ENCODE measurements at regions not wholly inside any gene's neighbourhood (a gene's known extent, or its start where the extent isn't known, plus 50 kb on each side); places are given as distances from the start of the nearest gene placed in this dataset.
"Not testable (repeated sequence)": the region's sequence is repeated elsewhere in the genome, so short reads cannot be mapped to it uniquely, and the experiment has no call there.

DNA sequence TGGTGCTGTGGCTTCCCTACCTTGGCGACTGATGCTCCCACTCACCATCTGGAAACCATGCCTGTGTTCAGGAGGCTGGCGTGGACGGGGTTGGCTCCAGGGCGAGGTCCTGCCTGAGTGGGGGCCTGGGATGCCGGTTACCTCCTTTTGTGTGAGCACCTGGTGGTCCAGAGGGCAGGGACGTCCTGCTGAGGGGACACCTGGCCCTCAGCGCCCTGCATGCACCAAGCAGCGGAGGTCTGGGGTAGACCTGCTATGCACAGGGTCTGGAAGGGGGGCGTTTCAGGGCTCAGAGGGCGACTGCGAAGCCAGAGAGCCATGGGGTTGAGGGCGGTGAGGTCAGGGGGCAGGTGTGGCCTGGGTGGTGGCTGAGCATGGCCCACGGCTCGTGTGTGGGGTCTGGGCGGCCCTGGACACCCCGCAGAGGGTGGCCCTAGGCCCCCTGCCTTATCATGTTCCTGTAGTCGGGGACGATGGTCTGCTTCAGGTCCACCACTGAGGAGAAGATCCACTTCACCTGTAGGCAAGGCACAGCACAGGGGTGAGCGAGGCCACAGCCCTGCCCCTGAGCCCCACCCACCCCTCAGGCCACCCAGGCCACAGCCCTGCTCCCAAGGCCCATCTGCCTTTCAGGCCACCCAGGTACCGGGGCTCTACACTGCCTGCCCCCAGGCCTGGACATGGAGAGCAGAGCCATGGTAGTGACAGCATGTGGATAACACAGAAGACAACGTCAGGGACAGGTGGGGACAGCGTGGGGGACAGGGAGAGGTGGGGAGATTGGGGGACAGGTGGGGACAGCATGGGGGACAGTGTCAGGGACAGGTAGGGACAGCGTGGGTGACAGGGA, 95.3 kb downstream of the TMEM121 start:
- DNase-seq (ENCODE audit: low spot score), result not testable (repeated sequence)

DNA sequence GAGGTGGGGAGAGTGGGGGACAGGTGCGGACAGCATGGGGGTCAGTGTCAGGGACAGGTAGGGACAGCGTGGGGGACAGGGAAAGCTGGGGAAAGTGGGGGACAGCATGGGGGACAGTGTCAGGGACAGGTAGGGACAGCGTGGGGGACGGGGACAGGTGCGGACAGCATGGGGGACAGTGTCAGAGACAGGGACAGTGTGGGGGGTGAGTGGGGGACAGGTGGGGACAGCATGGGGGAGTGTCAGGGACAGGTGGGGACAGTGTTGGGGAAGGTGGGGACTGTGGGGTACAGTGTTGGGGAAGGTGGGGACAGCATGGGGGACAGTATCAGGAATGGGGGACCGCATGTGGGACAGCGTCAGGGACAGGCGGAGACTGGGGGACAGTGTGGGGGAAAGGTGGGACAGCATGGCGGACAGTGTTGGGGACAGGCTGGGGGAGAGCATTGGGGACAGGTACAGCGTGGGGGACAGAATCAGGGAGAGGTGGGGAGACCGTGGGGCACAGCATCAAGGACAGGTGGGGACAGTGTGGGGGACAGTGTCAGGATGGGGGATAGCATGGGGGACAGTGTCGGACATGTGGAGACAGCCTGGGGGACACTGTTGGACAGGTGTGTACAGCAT, 96.1 kb downstream of the TMEM121 start:
- DNase-seq (ENCODE audit: low spot score), result no peak

DNA sequence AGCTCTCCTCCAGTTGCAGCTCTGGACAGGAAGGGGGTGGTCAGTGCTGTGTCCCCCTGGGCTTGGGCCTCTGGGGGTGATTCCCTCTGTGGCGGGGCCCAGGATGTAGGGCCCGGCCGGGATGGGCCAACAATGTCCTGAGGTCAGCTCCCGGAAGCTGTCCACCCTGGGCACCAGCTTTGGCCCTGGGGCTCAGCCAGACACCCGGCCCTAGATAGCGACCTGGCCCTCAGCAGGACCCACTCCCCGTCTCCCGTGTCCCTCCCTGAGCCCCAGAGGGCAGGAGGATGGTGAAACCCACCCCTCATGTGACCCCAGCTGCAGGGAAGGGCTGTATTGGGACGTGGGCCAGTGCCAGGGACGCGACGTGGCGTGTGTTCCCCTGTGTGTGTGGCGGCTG, 96.8 kb downstream of the TMEM121 start:
- not testable (repeated sequence) for DNase-seq (ENCODE audit: low spot score)

DNA sequence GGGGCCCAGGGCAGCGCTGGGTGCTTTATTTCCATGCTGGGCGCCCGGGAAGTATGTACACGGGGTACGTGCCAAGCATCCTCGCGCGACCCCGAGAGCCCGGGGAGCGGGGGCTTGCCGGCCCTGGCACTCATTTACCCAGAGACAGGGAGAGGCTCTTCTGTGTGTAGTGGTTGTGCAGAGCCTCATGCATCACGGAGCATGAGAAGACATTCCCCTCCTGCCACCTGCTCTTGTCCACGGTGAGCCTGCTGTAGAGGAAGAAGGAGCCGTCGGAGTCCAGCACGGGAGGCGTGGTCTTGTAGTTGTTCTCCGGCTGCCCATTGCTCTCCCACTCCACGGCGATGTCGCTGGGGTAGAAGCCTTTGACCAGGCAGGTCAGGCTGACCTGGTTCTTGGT, 98.0 kb downstream of the TMEM121 start:
- not testable (repeated sequence) for DNase-seq (ENCODE audit: low spot score)

DNA sequence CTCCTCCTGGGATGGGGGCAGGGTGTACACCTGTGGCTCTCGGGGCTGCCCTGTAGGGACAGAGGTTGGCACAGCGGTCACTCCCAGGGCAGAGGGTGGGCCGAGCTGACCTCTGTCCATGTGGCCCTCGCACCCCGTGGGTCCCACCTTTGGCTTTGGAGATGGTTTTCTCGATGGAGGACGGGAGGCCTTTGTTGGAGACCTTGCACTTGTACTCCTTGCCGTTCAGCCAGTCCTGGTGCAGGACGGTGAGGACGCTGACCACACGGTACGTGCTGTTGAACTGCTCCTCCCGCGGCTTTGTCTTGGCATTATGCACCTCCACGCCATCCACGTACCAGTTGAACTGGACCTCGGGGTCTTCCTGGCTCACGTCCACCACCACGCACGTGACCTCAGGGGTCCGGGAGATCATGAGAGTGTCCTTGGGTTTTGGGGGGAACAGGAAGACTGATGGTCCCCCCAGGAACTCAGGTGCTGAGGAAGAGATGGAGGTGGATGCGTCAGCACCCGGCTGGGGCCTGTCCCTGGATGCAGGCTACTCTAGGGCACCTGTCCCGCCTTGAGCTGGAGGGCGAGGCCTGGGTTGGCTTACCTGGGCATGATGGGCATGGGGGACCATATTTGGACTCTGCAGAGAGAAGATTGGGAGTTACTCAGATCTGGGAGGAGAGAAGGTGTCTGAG, 98.5 kb downstream of the TMEM121 start:
- not testable (repeated sequence) for DNase-seq (ENCODE audit: low spot score)

DNA sequence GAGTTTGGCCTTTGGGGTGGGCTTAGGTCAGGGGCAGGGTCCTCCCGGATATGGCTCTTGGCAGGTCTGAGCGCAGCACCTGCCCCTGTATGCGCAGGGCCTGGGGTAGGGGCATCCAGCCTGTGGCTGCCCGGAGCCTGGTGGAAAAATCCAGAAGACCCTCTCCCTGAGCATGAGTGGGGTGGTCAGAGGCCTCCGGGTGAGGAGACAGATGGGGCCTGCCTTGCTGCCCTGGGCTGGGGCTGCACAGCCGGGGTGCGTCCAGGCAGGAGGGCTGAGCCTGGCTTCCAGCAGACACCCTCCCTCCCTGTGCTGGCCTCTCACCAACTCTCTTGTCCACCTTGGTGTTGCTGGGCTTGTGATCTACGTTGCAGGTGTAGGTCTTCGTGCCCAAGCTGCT, 99.1 kb downstream of the TMEM121 start:
- DNase-seq (ENCODE audit: low spot score), result not testable (repeated sequence)

DNA sequence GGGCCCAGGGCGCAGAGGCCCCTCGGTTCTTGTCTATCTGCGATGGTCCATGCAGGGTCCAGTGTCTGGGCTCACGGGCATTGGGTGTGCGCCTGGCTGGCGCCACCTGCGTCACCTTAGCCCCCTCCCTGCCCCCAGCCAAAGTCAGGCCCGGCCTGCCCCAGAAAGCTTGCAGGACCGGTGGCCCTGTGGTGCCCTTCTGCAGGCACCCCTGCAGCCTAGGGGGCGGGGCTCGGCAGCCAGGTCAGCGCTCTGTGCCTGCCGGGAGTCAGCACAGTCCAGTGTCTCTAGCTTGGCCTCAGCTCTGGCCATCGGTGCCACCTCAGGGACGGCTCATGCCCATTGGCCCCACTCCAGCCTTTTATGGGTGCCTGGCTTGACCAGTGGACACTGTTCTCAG, 99.7 kb downstream of the TMEM121 start:
- DNase-seq (ENCODE audit: low spot score), result not testable (repeated sequence)

DNA sequence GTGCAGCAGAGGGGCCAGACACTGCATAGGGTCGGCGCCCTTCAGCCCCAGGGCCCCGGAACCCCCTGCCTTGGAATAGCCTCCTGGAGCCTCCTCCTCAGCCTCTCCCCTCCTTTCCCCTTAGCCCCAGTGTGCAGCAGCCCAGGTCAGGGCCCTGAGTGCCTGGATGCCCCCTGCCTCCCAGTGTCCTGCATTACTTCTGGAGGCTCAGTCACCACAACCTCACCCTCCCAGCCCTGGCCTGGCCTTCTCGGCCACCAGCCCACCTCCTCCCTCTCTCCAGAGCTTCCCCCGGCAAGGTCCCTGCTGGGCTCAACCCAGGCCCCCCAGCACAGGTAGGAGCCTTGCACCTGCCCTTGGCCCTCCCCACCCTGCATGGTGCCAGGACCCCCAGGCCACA, 100.3 kb downstream of the TMEM121 start:
- DNase-seq (ENCODE audit: low spot score), result not testable (repeated sequence)

DNA sequence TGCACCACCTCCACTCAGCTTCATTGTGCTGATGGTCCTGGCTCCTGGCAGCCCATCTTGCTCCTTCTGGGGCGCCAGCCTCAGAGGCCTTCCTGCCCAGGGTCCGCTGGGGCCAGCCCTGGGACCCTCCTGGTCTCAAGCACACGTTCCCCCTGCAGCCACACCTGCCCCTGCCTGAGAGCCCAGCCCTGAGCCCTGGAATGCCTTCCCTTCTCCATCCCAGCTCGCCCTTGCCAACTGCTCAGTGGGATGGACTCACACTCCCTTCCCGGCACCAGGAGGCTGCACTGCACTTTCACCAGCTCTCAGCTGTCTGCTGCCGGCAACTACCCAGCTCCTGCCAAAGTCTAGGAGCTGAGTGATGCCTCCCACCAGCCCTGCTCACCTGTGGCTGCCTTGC, 100.9 kb downstream of the TMEM121 start:
- DNase-seq (ENCODE audit: low spot score), result not testable (repeated sequence)

DNA sequence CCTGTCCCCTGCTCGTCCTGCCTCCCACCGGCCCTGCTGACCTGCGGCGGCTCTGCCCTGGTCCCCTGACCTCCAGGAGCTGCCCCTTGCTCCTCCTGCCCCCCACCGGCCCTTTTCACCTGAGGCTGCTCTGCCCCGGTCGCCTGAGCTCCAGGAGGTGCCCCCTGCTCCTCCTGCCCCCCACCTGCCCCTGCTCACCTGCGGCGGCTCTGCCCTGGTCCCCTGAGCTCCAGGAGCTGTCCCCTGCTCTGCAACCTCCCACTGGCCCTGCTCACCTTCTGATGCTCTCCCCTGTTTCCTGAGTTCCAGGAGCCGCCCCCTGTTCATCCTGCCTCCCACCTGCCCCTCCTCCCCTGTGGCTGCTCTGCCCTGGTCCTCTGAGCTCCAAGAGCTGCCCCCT, 101.3 kb downstream of the TMEM121 start:
- DNase-seq (ENCODE audit: low spot score), result no peak

DNA sequence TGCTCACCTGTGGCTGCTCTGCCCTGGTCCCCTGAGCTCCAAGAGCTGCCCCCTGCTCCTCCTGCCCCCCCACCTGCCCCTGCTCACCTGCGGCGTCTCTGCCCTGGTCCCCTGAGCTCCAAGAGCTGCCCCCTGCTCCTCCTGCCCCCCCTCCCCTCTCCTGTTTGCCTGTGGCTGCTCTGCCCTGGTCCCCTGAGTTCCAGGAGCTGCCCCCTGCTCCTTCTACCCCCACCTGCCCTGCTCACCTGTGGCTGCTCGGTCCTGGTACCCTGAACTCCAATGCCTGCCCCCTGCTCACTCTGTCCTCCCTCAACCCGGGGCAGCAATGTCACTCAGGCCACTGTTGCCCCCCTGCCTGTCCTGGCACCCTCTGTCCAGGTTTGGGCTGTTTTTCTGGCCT, 101.7 kb downstream of the TMEM121 start:
- DNase-seq (ENCODE audit: low spot score), result not testable (repeated sequence)

DNA sequence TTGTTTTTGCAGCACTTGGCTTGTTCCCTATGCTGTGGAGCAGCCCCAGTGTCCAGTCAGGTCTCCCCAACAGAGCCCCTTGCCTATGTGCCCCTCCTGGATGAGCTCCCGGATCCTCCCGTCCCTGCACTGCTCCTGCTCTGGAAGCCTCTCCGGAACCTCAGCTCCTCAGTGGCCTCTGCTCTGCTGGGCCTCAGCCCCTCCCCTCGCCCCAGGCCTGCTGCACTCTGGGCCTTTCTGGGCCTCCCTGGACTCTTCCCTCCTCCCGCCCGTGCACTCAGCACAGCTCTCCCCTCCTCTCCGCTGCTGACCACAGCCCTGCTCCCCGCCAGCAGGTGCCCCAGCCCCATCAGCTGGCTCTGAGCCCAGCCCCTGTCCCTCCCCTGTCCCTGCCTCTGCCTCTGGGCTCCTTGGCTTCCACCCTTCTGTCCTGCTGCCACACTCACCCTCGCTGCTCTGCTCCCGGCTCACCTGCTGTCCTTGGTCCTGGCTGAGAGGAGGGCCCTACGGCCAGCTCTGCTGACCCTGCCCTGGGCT, 102.2 kb downstream of the TMEM121 start:
- DNase-seq (ENCODE audit: low spot score), result not testable (repeated sequence)

DNA sequence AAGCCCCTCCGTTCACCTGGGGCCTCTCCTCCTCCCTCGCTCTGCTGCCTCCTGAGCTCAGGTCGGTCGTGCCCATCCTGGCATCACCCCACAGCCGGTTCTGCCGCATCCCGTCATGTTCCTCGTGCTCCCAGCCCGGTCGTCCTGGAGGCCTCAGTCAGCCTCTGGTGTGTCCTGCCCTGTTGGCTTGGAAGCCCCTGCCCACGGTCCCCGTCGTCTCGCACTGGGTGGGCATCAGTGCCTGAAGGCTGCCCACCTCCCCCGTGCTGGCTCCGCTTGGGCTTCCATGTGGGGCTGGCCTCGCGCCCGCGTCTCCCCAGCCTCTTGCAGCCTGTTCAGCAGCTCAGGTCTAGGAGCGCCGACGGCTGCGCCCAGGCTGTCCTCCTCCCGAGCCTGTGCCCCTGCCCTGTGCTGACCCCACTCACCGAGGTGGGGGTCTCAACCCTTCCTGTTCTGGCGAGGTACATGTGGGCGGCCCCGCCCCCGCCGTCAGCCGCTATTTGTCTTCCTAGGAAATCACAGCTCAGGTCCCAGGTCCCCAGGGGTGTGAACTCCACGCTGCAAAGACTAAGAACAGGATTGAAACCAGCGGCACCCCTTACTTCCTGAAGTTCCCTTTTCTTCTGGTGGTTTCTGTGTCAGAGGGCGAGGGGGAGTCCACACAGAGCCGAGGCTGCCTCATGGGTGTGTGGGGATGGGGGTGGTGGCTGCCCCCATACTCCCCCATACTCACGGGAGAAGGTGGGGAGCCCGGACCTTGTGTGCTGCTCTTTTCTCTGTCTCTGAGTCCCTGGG, 102.9 kb downstream of the TMEM121 start:
- DNase-seq (ENCODE audit: low spot score), result not testable (repeated sequence)

DNA sequence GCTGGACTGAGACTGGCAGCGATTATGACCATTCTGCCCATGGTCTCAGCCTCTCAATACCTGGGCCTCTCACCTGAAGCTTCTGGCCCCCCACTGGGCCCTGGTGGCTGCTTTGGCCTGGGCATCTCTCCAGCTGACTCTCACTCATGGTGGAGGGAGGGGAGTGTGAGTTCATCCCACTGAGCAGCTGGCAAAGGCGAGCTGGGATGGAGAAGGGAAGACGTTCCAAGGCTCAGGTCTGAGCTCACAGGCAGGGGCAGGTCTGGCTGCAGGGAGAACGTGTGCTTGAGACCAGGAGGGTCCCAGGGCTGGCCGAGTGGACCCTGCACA, 103.5 kb downstream of the TMEM121 start:
- no peak for DNase-seq (ENCODE audit: low spot score)

DNA sequence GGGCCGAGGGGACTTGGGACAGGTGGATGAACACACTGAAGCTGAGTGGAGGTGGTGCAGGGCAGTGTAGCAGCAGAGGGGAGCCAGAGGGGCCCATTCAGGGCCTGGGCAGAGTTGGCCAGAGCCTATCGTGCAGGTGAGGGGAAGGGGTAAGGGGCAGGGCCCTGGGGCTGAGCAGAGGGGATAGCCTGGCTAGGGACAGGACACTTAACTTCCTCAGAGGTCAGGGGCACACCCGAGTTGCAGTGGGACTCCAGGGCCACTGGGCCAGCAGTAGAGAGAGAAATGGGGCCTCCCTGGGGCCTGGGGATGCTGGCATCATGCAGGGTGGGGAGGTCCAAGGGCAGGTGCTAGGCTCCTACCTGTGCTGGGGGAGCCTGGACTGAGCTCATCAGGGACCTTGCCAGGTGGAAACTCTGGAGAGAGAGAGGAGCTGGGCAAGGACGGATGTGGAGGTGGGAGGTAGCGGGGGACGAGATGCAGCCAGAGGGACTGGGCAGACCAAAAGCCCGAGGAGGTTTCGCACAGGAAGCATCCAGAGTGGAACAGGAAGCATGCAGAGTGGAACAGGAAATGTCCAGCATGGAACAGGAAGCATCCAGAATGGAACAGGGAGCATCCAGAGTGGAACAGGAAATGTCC, 104.0 kb downstream of the TMEM121 start:
- DNase-seq (ENCODE audit: low spot score), result not testable (repeated sequence)

DNA sequence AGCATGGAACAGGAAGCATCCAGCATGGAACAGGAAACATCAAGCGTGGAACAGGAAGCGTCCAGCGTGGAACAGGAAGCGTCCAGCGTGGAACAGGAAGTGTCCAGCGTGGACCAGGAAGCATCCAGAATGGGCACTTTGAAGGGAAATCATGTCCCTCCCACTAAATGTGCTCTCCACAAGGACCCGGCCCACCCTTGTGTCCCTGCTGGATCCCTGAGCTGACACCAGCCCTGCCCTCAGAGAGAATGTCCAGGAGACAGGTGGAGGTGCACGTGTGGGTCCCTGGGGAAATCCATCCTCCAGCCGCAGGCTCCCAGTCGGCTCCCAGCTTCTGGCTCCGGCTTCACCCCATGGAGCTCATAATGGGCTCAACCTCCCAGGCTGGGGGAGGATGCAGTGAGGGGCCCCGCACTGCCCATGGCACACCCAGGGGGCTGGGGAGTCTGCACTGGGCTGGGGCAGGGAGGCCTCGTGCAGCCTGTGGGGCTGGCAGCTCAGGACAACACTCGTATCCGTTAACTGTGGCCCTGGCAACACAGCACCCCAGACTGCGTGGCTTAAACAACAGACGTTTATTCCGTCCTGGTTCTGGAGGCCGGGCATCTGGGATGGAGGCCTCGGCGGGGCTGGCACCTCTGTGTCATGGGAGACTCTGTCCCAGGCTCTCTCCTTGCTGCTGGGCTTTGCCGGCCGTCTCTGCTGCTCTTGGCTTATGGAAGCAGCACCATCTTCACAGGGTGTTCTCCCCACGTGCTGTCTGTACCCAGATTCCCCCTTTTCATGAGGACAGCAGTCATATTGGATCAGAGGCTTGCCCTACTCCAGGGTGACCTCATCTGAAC, 104.8 kb downstream of the TMEM121 start:
- DNase-seq (ENCODE audit: low spot score), result not testable (repeated sequence)

DNA sequence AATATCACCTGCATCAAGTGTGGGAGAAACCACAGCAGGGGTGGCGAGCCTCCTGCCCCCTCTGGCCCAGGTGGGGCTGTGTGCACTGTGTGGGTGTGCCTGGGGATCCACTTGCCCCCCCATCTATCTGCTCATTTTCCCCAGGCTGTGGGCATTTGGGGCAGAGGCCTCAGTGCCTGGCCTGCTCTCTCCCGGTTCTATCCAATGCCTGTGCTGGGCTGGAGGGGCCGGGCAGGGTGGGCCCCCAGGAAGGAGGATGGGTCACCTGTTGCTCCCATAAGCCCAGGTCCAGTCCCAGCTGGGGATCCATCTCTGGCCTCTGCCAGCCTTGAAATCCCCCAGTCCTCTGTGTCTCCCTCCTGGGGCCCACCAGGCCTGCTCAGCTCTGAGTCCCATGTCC, 105.6 kb downstream of the TMEM121 start:
- DNase-seq (ENCODE audit: low spot score), result no peak

DNA sequence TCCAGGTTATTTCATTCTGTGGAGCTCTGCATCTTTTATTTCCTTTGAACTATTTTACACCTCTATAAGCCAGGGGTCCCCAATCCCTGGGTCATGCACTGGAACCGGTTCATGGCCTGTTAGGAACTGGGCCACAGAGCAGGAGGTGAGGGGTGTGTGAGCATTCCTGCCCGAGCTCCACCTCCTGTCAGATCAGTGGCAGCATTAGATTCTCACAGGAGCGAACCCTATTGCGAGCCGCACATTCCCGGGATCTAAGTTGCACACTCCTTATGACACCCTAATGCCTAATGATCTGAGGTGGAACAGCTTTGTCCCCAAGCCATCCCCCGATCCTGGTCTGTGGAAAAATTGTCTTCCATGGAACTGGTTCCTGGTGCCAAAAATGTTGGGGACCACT, 107.2 kb downstream of the TMEM121 start:
- not testable (repeated sequence) for DNase-seq (ENCODE audit: low spot score)

DNA sequence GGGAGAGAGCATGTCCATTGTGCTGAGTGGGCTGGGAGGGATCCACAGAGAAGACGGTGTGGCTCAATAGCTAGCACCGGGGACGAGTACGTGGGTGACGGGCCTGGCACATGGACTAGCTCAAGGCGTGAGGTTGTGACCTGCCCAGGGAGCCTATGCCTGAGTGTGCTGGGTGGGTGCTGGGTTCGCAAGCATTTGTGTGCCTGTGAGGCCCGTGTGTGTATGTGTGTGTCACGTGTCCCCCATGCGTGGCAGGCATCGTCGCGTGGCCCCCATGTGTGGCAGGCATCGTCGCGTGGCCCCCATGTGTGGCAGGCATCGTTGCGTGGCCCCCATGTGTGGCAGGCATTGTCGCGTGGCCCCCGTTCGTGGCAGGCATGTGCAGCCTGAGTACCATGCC, 109.2 kb downstream of the TMEM121 start:
- DNase-seq (ENCODE audit: low spot score), result no peak

DNA sequence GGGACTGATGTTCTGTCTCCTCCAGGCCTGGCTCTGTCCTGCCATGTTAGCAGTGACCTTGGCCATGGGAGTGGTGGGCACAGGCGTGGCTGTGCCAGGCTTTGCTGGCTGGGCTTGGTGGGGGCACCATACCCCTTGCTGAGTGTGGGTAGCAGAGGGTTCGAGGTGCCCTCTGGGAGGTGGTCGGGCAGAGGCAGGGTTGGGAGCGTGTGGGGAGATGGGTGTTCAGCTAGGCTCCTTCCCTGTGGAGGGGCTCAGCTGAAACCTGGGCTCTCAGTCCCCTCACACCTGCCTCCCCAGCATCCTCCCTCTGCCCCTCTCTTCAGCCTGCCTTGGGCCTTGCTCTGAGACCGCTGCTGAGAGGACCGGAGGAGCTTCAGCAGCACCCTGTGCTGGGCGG, 109.6 kb downstream of the TMEM121 start:
- not testable (repeated sequence) for DNase-seq (ENCODE audit: low spot score)

DNA sequence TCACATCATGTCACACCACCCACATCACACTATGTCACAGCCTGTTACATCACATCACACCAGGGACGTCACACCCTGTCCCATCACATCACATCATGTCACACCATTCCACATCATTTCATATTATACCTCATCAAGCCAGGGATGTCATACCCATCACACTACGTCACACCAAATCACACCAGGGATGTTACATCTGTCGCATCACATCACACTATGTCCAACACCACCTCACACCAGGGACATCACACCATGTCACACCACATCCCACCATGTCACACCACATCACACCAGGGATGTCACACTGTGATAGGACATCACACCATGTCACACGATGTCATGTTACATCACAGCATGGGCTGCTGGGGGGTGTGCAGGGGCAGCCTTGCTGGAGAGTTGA, 110.6 kb downstream of the TMEM121 start:
- DNase-seq (ENCODE audit: low spot score), result no peak
